ENCODE measurements at regions not wholly inside any gene's neighbourhood (a gene's known extent, or its start where the extent isn't known, plus 50 kb on each side); places are given as distances from the start of the nearest gene placed in this dataset.

DNA sequence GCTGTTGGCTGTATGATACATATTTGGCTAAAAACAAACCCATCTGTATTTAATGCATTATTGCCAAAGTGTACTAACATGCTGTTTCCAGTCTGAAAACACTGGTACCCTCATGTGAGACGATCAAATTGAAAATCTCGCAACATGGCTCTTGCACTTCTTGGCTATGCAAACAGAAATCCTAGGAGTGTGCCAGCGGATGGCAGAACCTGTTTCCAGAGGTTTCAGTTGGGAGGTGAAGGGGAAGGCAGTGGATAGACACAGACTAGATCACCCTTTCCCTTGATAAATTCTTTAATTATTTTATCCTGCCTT is 350.3 kb downstream of the TUSC7 start:
- Histone ChIP-seq H3K79me1 (ENCODE audit: low read length) (no peaks in the 10 kb centered on the region), H3K27me3 (ENCODE audit: insufficient read depth, low read length, poor library complexity) (no peaks in the 10 kb centered on the region), H3K27ac (ENCODE audit: low read depth, low read length) (no peak overlapping the region), H2AK5ac (ENCODE audit: low read length) (no peak overlapping the region), H3K4me2 (ENCODE audit: low read length) (no peak overlapping the region), H3K23ac (ENCODE audit: low read length) (no peak overlapping the region), H3K4ac (ENCODE audit: low read depth, low read length) (no peak overlapping the region), H2BK5ac (ENCODE audit: low read length) (no peak overlapping the region), H2BK120ac (ENCODE audit: low read depth, low read length) (no peak overlapping the region), H3K56ac (ENCODE audit: low read length) (no peak overlapping the region), H4K5ac (ENCODE audit: low read length) (no peak overlapping the region), H3K4me1 (ENCODE audit: control insufficient read depth, low read depth, low read length) (no peaks in the 10 kb centered on the region), H2BK15ac (replicated peaks; ENCODE audit: low read depth) (no peak overlapping the region), H3K79me2 (ENCODE audit: control insufficient read depth, insufficient read depth, low read length) (no peaks in the 10 kb centered on the region), H3K9ac (ENCODE audit: low read length) (no peak overlapping the region), H4K8ac (ENCODE audit: low read depth, low read length) (no peak overlapping the region), H3K4me3 (ENCODE audit: low read length) (no peak overlapping the region), H3K18ac (ENCODE audit: low read length) (peak overlapping the region; percentile 80), H3K36me3 (ENCODE audit: control insufficient read depth, insufficient read depth, low read length) (no peaks in the 10 kb centered on the region)
- DNase-seq = no peak
- no CpG with 5 or more reads among the region's 3 CpGs for WGBS (ENCODE audit: extremely low coverage, insufficient coverage, low lambda C conversion rate)

DNA sequence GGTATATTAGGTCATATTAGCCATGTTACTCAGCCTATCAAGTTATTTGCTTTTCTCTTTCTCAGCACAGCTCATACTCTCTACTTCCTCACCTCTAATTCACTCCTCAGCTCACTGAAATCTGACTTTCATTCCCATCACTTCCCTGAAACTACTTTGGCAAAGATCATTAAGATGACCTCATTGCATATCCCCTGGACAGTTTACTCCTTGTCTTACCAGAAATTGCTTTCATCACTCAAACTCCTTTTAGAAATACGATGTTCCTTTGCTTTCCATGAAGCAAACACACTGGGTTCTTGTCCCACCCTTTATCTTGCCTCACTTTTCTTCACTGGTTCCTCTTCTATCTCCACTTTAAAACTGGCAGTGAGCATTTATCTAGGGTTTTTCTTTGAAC is 354.4 kb downstream of the TUSC7 start:
- Histone ChIP-seq H4K5ac (ENCODE audit: low read length) (no peak overlapping the region), H2BK120ac (ENCODE audit: low read depth, low read length) (no peak overlapping the region), H3K23ac (ENCODE audit: low read length) (no peak overlapping the region), H3K56ac (ENCODE audit: low read length) (no peak overlapping the region), H3K9ac (ENCODE audit: low read length) (no peak overlapping the region), H2AK5ac (ENCODE audit: low read length) (no peak overlapping the region), H3K27ac (ENCODE audit: low read depth, low read length) (no peak overlapping the region), H4K8ac (ENCODE audit: low read depth, low read length) (no peak overlapping the region), H3K79me1 (ENCODE audit: low read length) (no peaks in the 10 kb centered on the region), H3K4me2 (ENCODE audit: low read length) (no peak overlapping the region), H2BK15ac (replicated peaks; ENCODE audit: low read depth) (no peak overlapping the region), H3K36me3 (ENCODE audit: control insufficient read depth, insufficient read depth, low read length) (no peaks in the 10 kb centered on the region), H3K79me2 (ENCODE audit: control insufficient read depth, insufficient read depth, low read length) (no peaks in the 10 kb centered on the region), H3K27me3 (ENCODE audit: insufficient read depth, low read length, poor library complexity) (no peaks in the 10 kb centered on the region), H3K4me3 (ENCODE audit: low read length) (no peak overlapping the region), H3K4ac (ENCODE audit: low read depth, low read length) (no peak overlapping the region), H2BK5ac (ENCODE audit: low read length) (no peak overlapping the region), H3K18ac (ENCODE audit: low read length) (no peak overlapping the region), H3K4me1 (ENCODE audit: control insufficient read depth, low read depth, low read length) (no peaks in the 10 kb centered on the region)
- WGBS (ENCODE audit: extremely low coverage, insufficient coverage, low lambda C conversion rate) = no CpG with 5 or more reads among the region's 1 CpG
- no peak for DNase-seq

DNA sequence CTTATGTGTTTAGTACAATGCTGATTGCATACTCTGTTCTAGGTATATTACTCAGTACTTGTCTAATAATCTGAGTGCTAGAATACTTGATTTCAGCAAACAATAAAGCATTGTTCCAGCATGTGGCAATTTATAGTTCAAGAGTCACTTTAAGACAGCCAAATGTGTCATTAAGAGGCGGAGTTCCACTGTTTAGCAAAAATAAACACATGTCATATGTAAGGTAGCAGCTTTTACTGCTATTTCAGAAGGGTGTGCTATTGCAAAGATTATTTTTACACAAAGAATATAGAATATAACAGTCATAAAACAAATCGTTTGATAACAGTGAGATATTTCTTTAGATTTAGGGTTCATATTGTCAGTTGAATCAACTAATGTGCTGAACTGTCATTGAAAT is 358.7 kb downstream of the TUSC7 start:
- Histone ChIP-seq H2AK5ac (ENCODE audit: low read length) (no peak overlapping the region), H3K23ac (ENCODE audit: low read length) (no peak overlapping the region), H3K79me2 (ENCODE audit: control insufficient read depth, insufficient read depth, low read length) (no peaks in the 10 kb centered on the region), H3K56ac (ENCODE audit: low read length) (no peak overlapping the region), H2BK5ac (ENCODE audit: low read length) (no peak overlapping the region), H4K8ac (ENCODE audit: low read depth, low read length) (no peak overlapping the region), H3K79me1 (ENCODE audit: low read length) (no peaks in the 10 kb centered on the region), H4K5ac (ENCODE audit: low read length) (no peak overlapping the region), H3K27ac (ENCODE audit: low read depth, low read length) (no peak overlapping the region), H3K27me3 (ENCODE audit: insufficient read depth, low read length, poor library complexity) (no peaks in the 10 kb centered on the region), H2BK15ac (replicated peaks; ENCODE audit: low read depth) (no peak overlapping the region), H2BK120ac (ENCODE audit: low read depth, low read length) (no peak overlapping the region), H3K4me2 (ENCODE audit: low read length) (no peak overlapping the region), H3K4me3 (ENCODE audit: low read length) (no peak overlapping the region), H3K9ac (ENCODE audit: low read length) (no peak overlapping the region), H3K36me3 (ENCODE audit: control insufficient read depth, insufficient read depth, low read length) (no peaks in the 10 kb centered on the region), H3K18ac (ENCODE audit: low read length) (no peak overlapping the region), H3K4me1 (ENCODE audit: control insufficient read depth, low read depth, low read length) (no peaks in the 10 kb centered on the region), H3K4ac (ENCODE audit: low read depth, low read length) (no peak overlapping the region)
- DNase-seq = no peak
- no CpG with 5 or more reads among the region's 2 CpGs for WGBS (ENCODE audit: extremely low coverage, insufficient coverage, low lambda C conversion rate)

DNA sequence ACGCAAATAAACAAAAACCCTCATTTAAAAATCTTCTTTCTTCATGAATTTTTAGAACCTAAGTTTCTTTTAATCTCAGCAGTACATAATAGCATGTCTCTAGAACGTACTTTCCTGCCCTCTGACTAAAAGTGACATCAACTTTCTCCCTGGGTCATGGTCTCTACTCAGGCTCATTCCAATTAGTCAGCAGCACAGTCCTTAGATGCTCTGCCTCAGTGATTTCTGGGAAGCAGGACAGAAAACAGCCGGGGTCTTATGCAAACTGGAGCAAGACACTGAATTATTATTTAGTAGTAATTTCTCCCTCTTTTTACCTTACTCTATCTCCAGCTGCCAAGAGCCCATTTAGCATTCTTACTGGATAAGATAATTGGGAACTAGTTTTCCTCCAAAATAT is 365.2 kb downstream of the TUSC7 start:
- WGBS (ENCODE audit: extremely low coverage, insufficient coverage, low lambda C conversion rate) = 100% methylated on average over 1 of the region's 3 CpGs

DNA sequence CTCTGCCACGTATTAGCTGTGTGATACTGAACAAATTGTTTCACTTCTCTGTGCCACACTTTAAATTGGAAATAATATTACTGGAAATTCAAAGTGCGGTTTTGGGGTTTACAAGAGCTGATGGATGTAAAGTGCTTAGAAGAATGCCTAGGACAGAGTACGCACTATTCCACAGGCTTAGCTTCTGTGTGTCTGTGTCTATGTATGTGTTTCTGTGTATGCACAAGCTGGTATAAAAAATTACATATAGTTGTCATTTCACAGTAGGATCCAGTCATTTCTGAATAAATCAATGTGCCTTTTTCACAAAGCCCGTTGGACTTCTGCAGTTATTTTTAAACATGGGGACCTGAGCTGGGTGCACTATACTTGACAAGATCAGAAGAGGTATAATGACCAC is 370.4 kb downstream of the TUSC7 start:
- Histone ChIP-seq H3K79me1 (ENCODE audit: low read length) (no peaks in the 10 kb centered on the region), H3K18ac (ENCODE audit: low read length) (peak overlapping the region; percentile 51), H3K27me3 (ENCODE audit: insufficient read depth, low read length, poor library complexity) (no peaks in the 10 kb centered on the region), H3K56ac (ENCODE audit: low read length) (no peak overlapping the region), H2BK15ac (replicated peaks; ENCODE audit: low read depth) (no peak overlapping the region), H4K5ac (ENCODE audit: low read length) (no peak overlapping the region), H4K8ac (ENCODE audit: low read depth, low read length) (no peak overlapping the region), H2BK5ac (ENCODE audit: low read length) (no peak overlapping the region), H3K36me3 (ENCODE audit: control insufficient read depth, insufficient read depth, low read length) (no peaks in the 10 kb centered on the region), H3K4ac (ENCODE audit: low read depth, low read length) (no peak overlapping the region), H2AK5ac (ENCODE audit: low read length) (no peak overlapping the region), H3K79me2 (ENCODE audit: control insufficient read depth, insufficient read depth, low read length) (no peaks in the 10 kb centered on the region), H2BK120ac (ENCODE audit: low read depth, low read length) (no peak overlapping the region), H3K4me2 (ENCODE audit: low read length) (no peak overlapping the region), H3K27ac (ENCODE audit: low read depth, low read length) (no peak overlapping the region), H3K23ac (ENCODE audit: low read length) (no peak overlapping the region), H3K4me3 (ENCODE audit: low read length) (no peak overlapping the region), H3K9ac (ENCODE audit: low read length) (no peak overlapping the region), H3K4me1 (ENCODE audit: control insufficient read depth, low read depth, low read length) (peaks cover 3% of the 10 kb centered on the region)
- WGBS (ENCODE audit: extremely low coverage, insufficient coverage, low lambda C conversion rate) = no CpG with 5 or more reads among the region's 4 CpGs
- no peak for DNase-seq

More for the DNA sequence above, 365.2 kb downstream of the TUSC7 start:
- Histone ChIP-seq H3K27ac (ENCODE audit: low read depth, low read length) (no peak overlapping the region), H3K9ac (ENCODE audit: low read length) (no peak overlapping the region), H3K56ac (ENCODE audit: low read length) (no peak overlapping the region), H4K8ac (ENCODE audit: low read depth, low read length) (no peak overlapping the region), H3K4me2 (ENCODE audit: low read length) (no peak overlapping the region), H3K4me1 (ENCODE audit: control insufficient read depth, low read depth, low read length) (no peaks in the 10 kb centered on the region), H3K23ac (ENCODE audit: low read length) (no peak overlapping the region), H3K4me3 (ENCODE audit: low read length) (no peak overlapping the region), H2BK5ac (ENCODE audit: low read length) (no peak overlapping the region), H2AK5ac (ENCODE audit: low read length) (no peak overlapping the region), H2BK120ac (ENCODE audit: low read depth, low read length) (no peak overlapping the region), H3K79me2 (ENCODE audit: control insufficient read depth, insufficient read depth, low read length) (no peaks in the 10 kb centered on the region), H3K79me1 (ENCODE audit: low read length) (no peaks in the 10 kb centered on the region), H3K18ac (ENCODE audit: low read length) (no peak overlapping the region), H3K36me3 (ENCODE audit: control insufficient read depth, insufficient read depth, low read length) (no peaks in the 10 kb centered on the region), H3K4ac (ENCODE audit: low read depth, low read length) (no peak overlapping the region), H2BK15ac (replicated peaks; ENCODE audit: low read depth) (no peak overlapping the region), H4K5ac (ENCODE audit: low read length) (no peak overlapping the region), H3K27me3 (ENCODE audit: insufficient read depth, low read length, poor library complexity) (no peaks in the 10 kb centered on the region)
- DNase-seq = no peak

DNA sequence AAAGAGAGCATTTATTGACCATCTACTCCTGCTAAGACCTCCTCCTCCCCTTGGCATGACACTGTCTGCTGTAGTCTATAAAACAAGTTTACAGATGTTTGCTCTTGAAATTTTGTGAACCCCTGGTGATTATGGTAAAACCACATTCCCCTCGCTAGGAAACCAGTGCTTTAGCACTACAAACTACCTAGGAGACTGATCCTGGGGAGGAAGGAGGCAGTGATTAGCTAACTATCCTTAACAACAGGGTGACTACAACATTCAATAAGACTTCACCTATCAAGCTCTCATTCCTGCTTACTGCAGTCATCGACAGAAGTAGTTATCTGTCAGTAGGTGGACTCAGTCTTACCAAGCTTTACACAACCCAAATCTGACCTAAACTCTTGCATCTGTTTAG is 371.3 kb downstream of the TUSC7 start:
- Histone ChIP-seq H3K4ac (ENCODE audit: low read depth, low read length) (no peak overlapping the region), H3K36me3 (ENCODE audit: control insufficient read depth, insufficient read depth, low read length) (no peaks in the 10 kb centered on the region), H3K4me1 (ENCODE audit: control insufficient read depth, low read depth, low read length) (peaks cover 3% of the 10 kb centered on the region), H2BK120ac (ENCODE audit: low read depth, low read length) (no peak overlapping the region), H3K18ac (ENCODE audit: low read length) (no peak overlapping the region), H4K5ac (ENCODE audit: low read length) (no peak overlapping the region), H3K79me2 (ENCODE audit: control insufficient read depth, insufficient read depth, low read length) (no peaks in the 10 kb centered on the region), H3K4me2 (ENCODE audit: low read length) (no peak overlapping the region), H3K4me3 (ENCODE audit: low read length) (no peak overlapping the region), H3K9ac (ENCODE audit: low read length) (no peak overlapping the region), H3K27ac (ENCODE audit: low read depth, low read length) (no peak overlapping the region), H3K79me1 (ENCODE audit: low read length) (no peaks in the 10 kb centered on the region), H3K27me3 (ENCODE audit: insufficient read depth, low read length, poor library complexity) (no peaks in the 10 kb centered on the region), H4K8ac (ENCODE audit: low read depth, low read length) (no peak overlapping the region), H2BK15ac (replicated peaks; ENCODE audit: low read depth) (no peak overlapping the region), H3K23ac (ENCODE audit: low read length) (no peak overlapping the region), H2AK5ac (ENCODE audit: low read length) (no peak overlapping the region), H2BK5ac (ENCODE audit: low read length) (no peak overlapping the region), H3K56ac (ENCODE audit: low read length) (no peak overlapping the region)
- DNase-seq = peak; percentile 94
- WGBS (ENCODE audit: extremely low coverage, insufficient coverage, low lambda C conversion rate) = no CpG with 5 or more reads among the region's 2 CpGs

All from mesendoderm (in vitro differentiated cells).